ENCODE measurements at regions not wholly inside any gene's neighbourhood (a gene's known extent, or its start where the extent isn't known, plus 50 kb on each side); places are given as distances from the start of the nearest gene placed in this dataset.

GRCh38 chr11:109731451-109731850 lies 309.5 kb downstream of the C11orf87 start:
- DNase-seq (ENCODE audit: low read depth) = no peak
- TF ChIP-seq CTCF (IDR thresholded peaks at IDR 0.05; ENCODE audit: insufficient read depth, low read depth, low read length) = no peak
- no peak overlapping the region for H3K4me3 ChIP-seq (ENCODE audit: low read depth, low read length)

- DNase-seq (ENCODE audit: low read depth) = no peak
- no peak for TF ChIP-seq CTCF (IDR thresholded peaks at IDR 0.05; ENCODE audit: insufficient read depth, low read depth, low read length)
- H3K4me3 ChIP-seq (ENCODE audit: low read depth, low read length) = no peak overlapping the region
Measured at GRCh38 chr11:109733245-109733644, 311.3 kb downstream of the C11orf87 start.

GRCh38 chr11:109734566-109734965 lies 312.6 kb downstream of the C11orf87 start:
- H3K4me3 ChIP-seq (ENCODE audit: low read depth, low read length) = no peak overlapping the region
- no peak for DNase-seq (ENCODE audit: low read depth)
- TF ChIP-seq CTCF (IDR thresholded peaks at IDR 0.05; ENCODE audit: insufficient read depth, low read depth, low read length) = no peak

- TF ChIP-seq CTCF (IDR thresholded peaks at IDR 0.05; ENCODE audit: insufficient read depth, low read depth, low read length) = no peak
- no peak for DNase-seq (ENCODE audit: low read depth)
- H3K4me3 ChIP-seq (ENCODE audit: low read depth, low read length) = no peak overlapping the region
Measured at GRCh38 chr11:109735128-109735527, 313.1 kb downstream of the C11orf87 start.

GRCh38 chr11:109739379-109739778 lies 317.4 kb downstream of the C11orf87 start:
- no peak overlapping the region for H3K4me3 ChIP-seq (ENCODE audit: low read depth, low read length)
- no peak for TF ChIP-seq CTCF (IDR thresholded peaks at IDR 0.05; ENCODE audit: insufficient read depth, low read depth, low read length)
- DNase-seq (ENCODE audit: low read depth) = no peak

- no peak for TF ChIP-seq CTCF (IDR thresholded peaks at IDR 0.05; ENCODE audit: insufficient read depth, low read depth, low read length)
- DNase-seq (ENCODE audit: low read depth) = no peak
Measured at GRCh38 chr11:109745996-109746625, 324.1 kb downstream of the C11orf87 start.

GRCh38 chr11:109747839-109748238 lies 325.8 kb downstream of the C11orf87 start:
- no peak overlapping the region for H3K4me3 ChIP-seq (ENCODE audit: low read depth, low read length)
- TF ChIP-seq CTCF (IDR thresholded peaks at IDR 0.05; ENCODE audit: insufficient read depth, low read depth, low read length) = no peak
- no peak for DNase-seq (ENCODE audit: low read depth)

More at GRCh38 chr11:109745996-109746625, 324.1 kb downstream of the C11orf87 start:
- H3K4me3 ChIP-seq (ENCODE audit: low read depth, low read length) = no peak overlapping the region

Measured in fibroblast of villous mesenchyme (primary cell).